Activated gamma-delta T cell treated with anti-CD3 and anti-CD28 coated beads, Interleukin-2, amount 50 U/mL, for 16 hours (primary cell): ENCODE measurements at regions not wholly inside any gene's neighbourhood (a gene's known extent, or its start where the extent isn't known, plus 50 kb on each side); places are given as distances from the start of the nearest gene placed in this dataset.
"Not testable (repeated sequence)": the region's sequence is repeated elsewhere in the genome, so short reads cannot be mapped to it uniquely, and the experiment has no call there.

Experiments
- DNase-seq: peaks from one replicate; pipeline ENCODE4 v3.0.0-alpha.2; 2020; ENCODE audit warnings: low read depth

- DNase-seq, result no peak
These were observed 124.9 kb upstream of the BTG1 start for GRCh38 chr12:92270521-92270920.

GRCh38 chr12:92268946-92269345, 123.3 kb upstream of the BTG1 start:
- DNase-seq, result no peak

- DNase-seq, result no peak
These were observed 116.0 kb upstream of the BTG1 start for GRCh38 chr12:92261692-92262091.

- no peak for DNase-seq
These were observed 115.4 kb upstream of the BTG1 start for GRCh38 chr12:92261071-92261470.

GRCh38 chr12:92259696-92260251, 114.1 kb upstream of the BTG1 start:
- DNase-seq, result no peak

GRCh38 chr12:92259291-92259690, 113.6 kb upstream of the BTG1 start:
- no peak for DNase-seq

- no peak for DNase-seq
These were observed 111.6 kb upstream of the BTG1 start for GRCh38 chr12:92257261-92257660.

GRCh38 chr12:92255741-92256140, 110.1 kb upstream of the BTG1 start:
- no peak for DNase-seq

- DNase-seq, result no peak
These were observed 107.7 kb upstream of the BTG1 start for GRCh38 chr12:92253301-92253700.

GRCh38 chr12:92248977-92249376, 103.3 kb upstream of the BTG1 start:
- DNase-seq, result no peak

GRCh38 chr12:92244036-92244435, 98.4 kb upstream of the BTG1 start:
- DNase-seq, result no peak

- no peak for DNase-seq
These were observed 97.3 kb upstream of the BTG1 start for GRCh38 chr12:92242907-92243306.

GRCh38 chr12:92237762-92238523, 92.3 kb upstream of the BTG1 start:
- DNase-seq, result no peak

- DNase-seq, result no peak
These were observed 91.6 kb upstream of the BTG1 start for GRCh38 chr12:92237262-92237661.

- no peak for DNase-seq
These were observed 90.2 kb upstream of the BTG1 start for GRCh38 chr12:92235703-92236472.

- DNase-seq, result no peak
These were observed 88.9 kb upstream of the BTG1 start for GRCh38 chr12:92234533-92234932.

- no peak for DNase-seq
These were observed 87.8 kb upstream of the BTG1 start for GRCh38 chr12:92233346-92234015.

GRCh38 chr12:92232371-92232932, 86.8 kb upstream of the BTG1 start:
- DNase-seq, result not testable (repeated sequence)

- not testable (repeated sequence) for DNase-seq
These were observed 86.3 kb upstream of the BTG1 start for GRCh38 chr12:92231945-92232344.

- DNase-seq, result not testable (repeated sequence)
These were observed 85.9 kb upstream of the BTG1 start for GRCh38 chr12:92231532-92231931.

- DNase-seq, result no peak
These were observed 83.7 kb upstream of the BTG1 start for GRCh38 chr12:92229381-92229780.

GRCh38 chr12:92226961-92227360, 81.3 kb upstream of the BTG1 start:
- no peak for DNase-seq
